GM19372 (cell line): ENCODE measurements at regions not wholly inside any gene's neighbourhood (a gene's known extent, or its start where the extent isn't known, plus 50 kb on each side); places are given as distances from the start of the nearest gene placed in this dataset.
"Not testable (repeated sequence)": the region's sequence is repeated elsewhere in the genome, so short reads cannot be mapped to it uniquely, and the experiment has no call there.

ENCODE experiments used
- ATAC-seq: cut with Tn5 transposase; IDR thresholded peaks from one replicate; pipeline ENCODE4 v1.9.1; 2021; ENCODE audit warnings: mild to moderate bottlenecking, low read depth, moderate library complexity; ENCODE audit not compliant: unreplicated experiment

GRCh38 chr13:50493683-50494082 is 349.8 kb downstream of the DLEU7 start:
- no peak for ATAC-seq

- ATAC-seq: no peak
Measured at GRCh38 chr13:50494138-50494537, 349.4 kb downstream of the DLEU7 start.

- not testable (repeated sequence) for ATAC-seq
Measured at GRCh38 chr13:50503212-50503611, 340.3 kb downstream of the DLEU7 start.

DNA sequence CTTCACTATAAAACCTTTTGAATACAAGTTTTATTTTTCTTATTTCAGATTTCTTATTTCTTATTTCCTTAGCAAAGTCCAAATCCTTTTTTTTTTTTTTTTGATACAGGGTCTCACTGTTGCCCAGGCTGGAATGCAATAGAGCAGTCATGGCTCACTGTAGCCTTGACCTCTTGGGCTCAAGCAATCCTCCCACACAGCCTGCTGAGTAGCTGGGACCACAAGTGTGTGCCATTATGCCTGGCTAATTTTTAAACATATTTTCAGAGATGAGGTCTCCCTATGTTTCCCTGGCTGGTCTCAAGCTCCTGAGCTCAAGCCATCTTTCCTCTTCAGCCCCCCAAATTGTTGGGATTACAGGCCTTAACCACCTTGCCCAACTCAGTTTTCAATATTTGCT is 334.3 kb downstream of the DLEU7 start:
- no peak for ATAC-seq

DNA sequence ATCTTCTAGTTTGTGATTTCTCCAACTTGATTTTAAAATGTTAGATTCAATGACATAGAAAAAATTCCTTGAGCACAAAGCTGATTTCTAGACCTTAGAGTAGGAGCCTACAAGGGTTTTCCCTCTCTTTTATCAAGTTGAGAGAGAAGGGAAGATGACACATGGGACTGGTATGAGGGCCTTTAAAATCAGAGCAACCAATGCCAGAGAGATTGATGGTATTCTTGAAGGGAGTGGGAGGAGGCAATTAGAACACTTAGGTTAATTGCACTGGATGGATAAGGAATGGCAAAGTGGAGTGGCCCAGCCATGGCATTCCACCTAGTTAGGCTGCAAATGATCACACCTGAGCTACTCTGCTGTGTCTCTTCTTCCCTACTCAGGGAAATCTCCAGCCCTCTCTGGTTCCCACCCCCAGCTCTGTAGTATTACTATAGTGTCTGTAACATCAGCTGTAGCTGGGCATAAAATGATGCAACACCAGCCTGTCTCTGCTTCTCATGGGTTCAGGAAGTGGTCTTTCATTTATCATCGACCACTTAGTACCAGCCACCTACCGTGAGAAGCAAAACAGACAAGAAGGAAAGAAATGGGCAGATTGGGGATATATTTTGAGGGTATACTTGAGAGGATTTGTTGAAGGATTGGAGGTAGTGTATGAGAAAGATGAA is 333.6 kb downstream of the DLEU7 start:
- no peak for ATAC-seq

DNA sequence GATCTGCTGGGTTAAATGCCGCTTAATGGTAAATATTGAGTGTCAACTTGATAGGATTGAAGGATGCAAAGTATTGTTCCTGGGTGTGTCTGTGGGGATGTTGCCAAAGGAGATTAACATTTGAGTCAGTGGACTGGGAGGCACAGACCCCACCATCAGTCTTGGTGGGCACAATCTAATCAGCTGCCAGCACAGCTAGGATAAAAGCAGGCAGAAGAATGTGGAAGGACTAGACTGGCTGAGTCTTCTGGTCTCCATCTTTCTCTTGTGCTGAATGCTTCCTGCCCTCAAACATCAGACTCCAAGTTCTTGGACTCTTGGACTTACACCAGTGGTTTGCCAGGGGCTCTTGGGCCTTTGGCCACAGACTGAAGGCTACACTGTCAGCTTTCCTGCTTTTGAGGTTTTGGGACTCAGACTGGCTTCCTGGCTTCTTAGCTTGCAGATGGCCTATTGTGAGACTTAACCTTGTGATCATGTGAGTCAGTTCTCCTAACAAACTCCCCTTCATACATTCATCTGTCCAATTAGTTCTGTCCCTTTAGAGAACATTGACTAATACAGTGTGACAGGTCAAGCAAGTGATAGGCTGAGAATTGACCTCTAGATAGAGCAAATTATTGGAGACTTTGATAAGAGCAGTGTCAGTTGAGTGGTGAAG is 332.5 kb downstream of the DLEU7 start:
- ATAC-seq: not testable (repeated sequence)

GRCh38 chr13:50511877-50512341 is 331.6 kb downstream of the DLEU7 start:
- ATAC-seq: peak; percentile 38

DNA sequence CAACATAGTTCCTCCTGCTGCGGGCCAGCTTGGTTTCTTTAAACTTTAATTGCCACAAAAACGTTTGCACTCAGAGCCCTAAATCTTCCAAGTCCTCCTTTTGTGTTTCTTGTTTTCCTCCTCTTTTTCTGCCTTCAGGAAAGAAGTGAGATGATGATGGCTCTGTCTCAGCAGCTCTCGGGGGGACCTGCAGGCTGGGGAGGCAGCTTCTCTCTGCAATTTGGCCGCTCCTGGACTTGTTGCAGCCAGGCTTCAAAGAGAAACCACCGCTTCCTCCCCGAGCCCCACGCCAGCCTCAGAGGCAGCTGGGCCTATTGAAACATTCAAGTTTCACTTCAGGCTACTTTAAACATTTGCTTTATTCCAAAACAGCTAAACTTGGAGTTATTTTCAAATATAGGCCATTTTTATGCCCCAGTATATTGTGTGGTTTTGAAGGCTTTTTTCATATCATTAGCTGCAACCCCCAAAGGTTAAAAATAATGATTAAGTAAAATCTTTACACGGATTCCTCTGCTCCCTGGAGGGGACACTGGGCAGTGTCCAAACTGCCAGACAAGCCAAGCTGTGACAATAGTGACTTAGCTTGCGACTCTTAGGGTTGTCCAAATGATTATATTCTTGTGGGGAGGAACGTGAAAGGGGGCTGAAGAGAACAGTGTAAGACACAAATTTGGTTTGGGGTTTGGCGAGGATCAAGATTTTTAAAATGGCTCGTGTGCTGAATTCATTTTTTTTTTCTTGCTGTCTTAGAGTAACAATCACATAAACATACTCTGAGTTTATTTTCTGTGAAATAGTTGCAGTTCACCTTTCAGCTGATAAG is 330.8 kb downstream of the DLEU7 start:
- peak; percentile 83 for ATAC-seq

- ATAC-seq: no peak
Measured at GRCh38 chr13:50513300-50513877, 330.1 kb downstream of the DLEU7 start.

DNA sequence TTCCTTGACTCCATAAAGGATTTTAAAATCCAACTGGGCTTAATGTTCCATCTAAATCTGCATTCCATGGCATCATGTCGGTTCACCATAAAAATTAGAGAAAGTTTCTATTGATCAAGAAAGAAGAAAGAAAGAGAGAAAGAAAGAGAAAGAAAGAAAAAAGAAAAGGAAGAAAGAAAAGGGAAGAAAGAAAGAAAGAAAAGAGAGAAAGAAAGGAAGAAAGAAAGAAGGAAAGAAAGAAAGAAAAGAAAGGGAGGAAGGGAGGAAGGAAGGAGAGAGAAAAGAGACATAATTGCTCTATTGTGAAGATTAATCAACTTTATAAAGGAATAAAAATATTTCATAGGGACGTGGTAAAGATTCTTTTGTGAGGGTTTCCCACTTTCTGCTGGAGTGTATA is 329.2 kb downstream of the DLEU7 start:
- ATAC-seq: no peak

DNA sequence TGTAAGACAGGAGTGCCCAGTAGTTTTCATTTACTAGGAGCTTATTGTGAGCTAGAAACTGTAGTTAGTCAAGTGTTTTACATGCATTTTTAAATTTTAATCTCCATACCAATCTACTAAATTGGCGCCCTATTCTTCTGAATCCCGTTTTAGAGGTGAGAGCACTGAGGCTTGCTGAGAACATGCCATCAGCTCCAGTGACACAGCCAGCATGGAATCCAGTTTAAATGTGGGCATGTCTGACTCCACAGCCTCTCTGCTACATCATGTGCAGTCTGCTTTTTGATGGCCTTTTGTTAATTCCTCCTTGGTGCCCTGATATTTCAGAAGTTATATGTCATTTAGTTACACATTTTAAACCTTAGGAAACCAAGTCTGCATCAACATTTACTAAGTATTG is 325.4 kb downstream of the DLEU7 start:
- no peak for ATAC-seq

DNA sequence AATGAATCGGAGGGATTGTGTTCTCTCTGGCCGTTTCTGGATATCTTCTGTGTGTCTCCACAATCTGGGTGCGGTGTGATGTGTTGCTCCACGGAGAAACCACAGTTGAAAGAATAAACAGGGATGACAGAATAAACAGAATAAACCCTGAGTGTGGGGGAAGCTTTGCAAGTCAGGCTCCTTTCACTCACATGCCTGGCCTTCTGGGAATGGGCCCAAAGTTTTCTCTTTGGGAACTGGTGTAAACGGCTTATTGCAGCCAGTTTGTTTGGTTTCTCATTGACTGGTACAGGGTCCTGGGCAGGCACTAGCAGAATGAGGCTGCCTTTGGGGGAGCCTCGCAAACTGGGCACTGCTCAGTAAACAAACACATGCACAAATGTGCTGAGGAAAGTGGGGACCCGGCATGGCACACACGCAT is 324.7 kb downstream of the DLEU7 start:
- ATAC-seq: no peak

DNA sequence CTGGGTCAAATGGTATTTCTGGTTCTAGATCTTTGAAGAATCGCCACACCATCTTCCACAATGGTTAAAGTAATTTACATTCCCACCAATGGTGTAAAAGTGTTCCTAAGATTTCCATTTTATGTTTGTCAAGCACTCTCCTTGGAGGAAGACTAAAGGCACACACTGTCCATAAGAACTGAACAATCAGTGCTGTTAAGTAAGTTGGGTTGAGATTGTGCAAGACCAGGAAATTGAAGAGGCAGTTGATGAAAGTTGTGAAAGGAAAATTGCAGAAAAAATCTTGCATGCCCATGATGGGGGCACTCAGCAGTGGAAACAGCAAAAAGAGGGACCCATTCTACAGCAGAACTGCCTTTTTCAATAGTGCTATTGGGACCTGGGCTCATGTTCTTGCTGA is 323.6 kb downstream of the DLEU7 start:
- no peak for ATAC-seq

- no peak for ATAC-seq
Measured at GRCh38 chr13:50521006-50521830, 322.3 kb downstream of the DLEU7 start.

DNA sequence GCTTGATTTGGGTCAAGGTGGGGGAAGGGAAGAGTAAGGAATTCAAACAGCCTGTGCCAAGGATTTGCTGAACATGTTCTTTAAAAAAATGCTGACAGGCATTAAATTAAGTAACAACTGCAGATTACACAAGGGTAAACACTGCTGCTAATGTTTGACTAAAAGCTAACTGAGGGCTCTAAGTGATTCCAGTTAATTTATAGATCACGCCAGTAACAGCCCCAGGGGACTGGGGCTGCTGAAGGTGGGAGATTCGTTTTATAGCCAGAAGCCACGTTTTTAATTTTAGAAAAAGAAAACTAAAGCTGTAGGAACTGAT is 321.7 kb downstream of the DLEU7 start:
- ATAC-seq: no peak

- ATAC-seq: no peak
Measured at GRCh38 chr13:50522506-50522905, 321.0 kb downstream of the DLEU7 start.

DNA sequence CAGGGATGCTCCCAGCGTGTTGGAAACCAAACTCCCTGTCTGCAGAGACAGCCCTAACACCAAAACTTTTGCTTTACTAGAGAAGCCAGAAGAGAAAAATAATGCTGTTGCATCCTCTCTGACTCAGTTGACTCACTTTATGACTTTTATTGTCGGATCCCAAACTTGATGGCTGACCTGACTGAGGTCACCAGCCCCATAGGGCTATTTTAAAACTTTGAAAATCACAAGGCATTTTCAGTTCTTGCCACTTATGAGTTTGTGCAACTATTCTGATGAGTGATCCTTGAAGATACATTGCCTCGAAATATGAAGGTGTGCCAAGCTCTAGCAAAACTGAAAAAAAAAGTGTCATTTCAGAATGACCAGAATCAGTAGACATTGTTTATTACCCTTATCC is 320.2 kb downstream of the DLEU7 start:
- no peak for ATAC-seq

DNA sequence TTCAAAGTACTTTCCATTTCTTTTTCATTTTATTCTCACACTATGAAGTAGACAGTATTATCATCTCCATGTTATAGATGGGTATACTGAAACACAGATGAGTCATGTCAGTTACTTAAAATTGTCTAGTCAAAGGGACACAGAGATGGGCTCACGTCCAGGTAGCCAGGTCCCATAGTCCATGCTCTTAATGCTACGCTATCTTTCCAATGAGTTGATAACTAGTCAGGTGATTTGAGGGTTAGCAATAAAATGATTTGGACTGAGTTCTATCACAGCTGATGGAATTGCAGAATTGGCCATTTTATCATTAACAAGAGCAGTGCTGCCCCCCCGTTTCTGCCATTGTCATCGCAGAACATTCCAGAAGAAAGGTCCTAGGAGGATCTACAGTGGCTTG is 318.9 kb downstream of the DLEU7 start:
- ATAC-seq: no peak

DNA sequence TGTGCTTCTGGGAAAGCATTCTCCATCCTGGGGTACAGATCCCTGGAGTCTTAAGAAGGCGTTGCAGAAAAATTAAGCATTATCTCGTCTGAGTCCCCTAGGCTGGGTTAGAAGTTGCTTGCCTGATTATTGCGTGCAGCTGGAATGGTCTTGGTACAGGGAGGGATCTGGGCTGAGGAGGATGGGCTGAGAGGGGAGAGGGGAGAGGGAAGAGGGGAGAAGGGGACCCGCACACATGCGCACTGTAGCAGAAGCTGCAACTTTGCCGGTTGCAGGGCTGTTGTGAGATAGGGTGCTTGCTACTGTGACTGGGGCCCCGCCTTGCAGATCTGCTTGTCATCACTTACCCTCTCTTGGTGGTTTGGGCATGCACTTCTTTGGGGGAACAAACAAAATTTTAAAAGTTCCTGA is 316.8 kb downstream of the DLEU7 start:
- no peak for ATAC-seq

- no peak for ATAC-seq
Measured at GRCh38 chr13:50527188-50527587, 316.3 kb downstream of the DLEU7 start.
